Neuronal stem cell (in vitro differentiated cells): ENCODE measurements at regions not wholly inside any gene's neighbourhood (a gene's known extent, or its start where the extent isn't known, plus 50 kb on each side); places are given as distances from the start of the nearest gene placed in this dataset.

Experiments
- DNase-seq: peaks from one replicate; pipeline ENCODE4 v3.0.0-alpha.2; 2013; ENCODE audit warnings: low spot score
- H2AFZ ChIP-seq: one replicate; pipeline ENCODE4 v1.6.1; 2013; ENCODE audit warnings: mild to moderate bottlenecking, low read length, inconsistent platforms
- H2AK5ac ChIP-seq: 2 replicates; pipeline ENCODE4 v1.6.1; 2013; ENCODE audit warnings: low read depth, mild to moderate bottlenecking, inconsistent platforms, low read length, moderate library complexity, mixed read lengths
- H2BK120ac ChIP-seq: 2 replicates; pipeline ENCODE4 v1.6.1; 2013; ENCODE audit warnings: low read depth, mild to moderate bottlenecking, inconsistent platforms, low read length, moderate library complexity, mixed read lengths
- H2BK12ac ChIP-seq: one replicate; pipeline ENCODE4 v1.6.1; 2013; ENCODE audit warnings: low read length, inconsistent platforms
- H2BK15ac ChIP-seq: 2 replicates; pipeline ENCODE4 v1.6.1; 2013; ENCODE audit warnings: mild to moderate bottlenecking, low read length, inconsistent platforms, mixed read lengths
- H2BK5ac ChIP-seq: one replicate; pipeline ENCODE4 v1.6.1; 2013; ENCODE audit warnings: inconsistent platforms, mild to moderate bottlenecking, low read length, moderate library complexity
- H3K14ac ChIP-seq: one replicate; pipeline ENCODE4 v1.6.1; 2013; ENCODE audit warnings: low read length, inconsistent platforms
- H3K18ac ChIP-seq: 2 replicates; pipeline ENCODE4 v1.6.1; 2013; ENCODE audit warnings: low read length, inconsistent platforms
- H3K23ac ChIP-seq: 2 replicates; pipeline ENCODE4 v1.6.1; 2013; ENCODE audit warnings: low read depth, mild to moderate bottlenecking, mixed read lengths, low read length, inconsistent platforms; ENCODE audit not compliant: poor library complexity
- H3K27ac ChIP-seq: replicated peaks from 3 replicates; pipeline ENCODE4 v1.5.1; 2013; ENCODE audit warnings: low read length, inconsistent platforms
- H3K27me3 ChIP-seq, 3 experiments: 2 replicates each; pipeline ENCODE4 v1.6.1; 2013; ENCODE audit warnings: low read length in 3 of 3, mild to moderate bottlenecking in 2 of 3, inconsistent platforms in 1 of 3, low read depth in 1 of 3, mixed read lengths in 1 of 3, moderate library complexity in 1 of 3; ENCODE audit not compliant: control insufficient read depth in 3 of 3, insufficient read depth in 3 of 3
- H3K36me3 ChIP-seq, 2 donors: replicated peaks in 1 of 2; 2 replicates each; pipeline ENCODE4 v1.6.1; 2013; ENCODE audit warnings: low read length in 2 of 2; ENCODE audit not compliant: control insufficient read depth in 2 of 2, insufficient read depth in 2 of 2
- H3K4ac ChIP-seq: 2 replicates; pipeline ENCODE4 v1.6.1; 2013; ENCODE audit warnings: inconsistent platforms, mild to moderate bottlenecking, low read length, moderate library complexity
- H3K4me1 ChIP-seq, 2 donors: 1 replicate in 1 of 2; 2 replicates in 1 of 2; pipeline ENCODE4 v1.6.1; 2013; ENCODE audit warnings: low read length in 2 of 2, low read depth in 1 of 2; ENCODE audit not compliant: control insufficient read depth in 2 of 2, insufficient read depth in 1 of 2
- H3K4me2 ChIP-seq: one replicate; pipeline ENCODE4 v1.6.1; 2013; ENCODE audit warnings: mild to moderate bottlenecking, low read length, inconsistent platforms; ENCODE audit not compliant: insufficient read depth, poor library complexity, severe bottlenecking
- H3K4me3 ChIP-seq, 2 donors: 2 replicates each; pipeline ENCODE4 v1.5.1; 2013; ENCODE audit warnings: low read length in 2 of 2, mild to moderate bottlenecking in 2 of 2, inconsistent platforms in 1 of 2, moderate library complexity in 1 of 2
- H3K79me1 ChIP-seq: one replicate; pipeline ENCODE4 v1.6.1; 2013; ENCODE audit warnings: low read depth, mild to moderate bottlenecking, inconsistent platforms, low read length, moderate library complexity
- H3K9ac ChIP-seq: one replicate; pipeline ENCODE4 v1.6.1; 2013; ENCODE audit warnings: mild to moderate bottlenecking, low read depth, low read length, inconsistent platforms; ENCODE audit not compliant: poor library complexity
- H3K9me3 ChIP-seq, 2 donors: replicated peaks in 1 of 2; 2 replicates each; pipeline versions ENCODE3 to v1.6.1; 2013; ENCODE audit warnings: low read length in 2 of 2, mild to moderate bottlenecking in 2 of 2, inconsistent platforms in 1 of 2, low read depth in 1 of 2, mixed read lengths in 1 of 2, moderate library complexity in 1 of 2; ENCODE audit not compliant: control insufficient read depth in 2 of 2, insufficient read depth in 1 of 2
- H4K8ac ChIP-seq: one replicate; pipeline ENCODE4 v1.6.1; 2013; ENCODE audit warnings: low read depth, mild to moderate bottlenecking, inconsistent platforms, low read length, moderate library complexity
- H4K91ac ChIP-seq: one replicate; pipeline ENCODE4 v1.6.1; 2013; ENCODE audit warnings: low read length, low read depth, mild to moderate bottlenecking, inconsistent platforms; ENCODE audit not compliant: poor library complexity
- WGBS, 2 donors: extraction: QIAGEN DNeasy Blood & Tissue Kit; methylation state at CpG; one replicate each; pipeline ENCODE4 v1.1.7; 2013; ENCODE audit warnings: missing lambda C conversion rate in 2 of 2, mixed read lengths in 1 of 2; ENCODE audit not compliant: insufficient read length in 2 of 2, insufficient replicate concordance in 1 of 2; ENCODE audit errors: extremely low coverage in 2 of 2; 5-methylcytosine and 5-hydroxymethylcytosine counted together

GRCh38 chr15:31239409-31239808 is 87.2 kb upstream of the KLF13 start:
- WGBS, 2 donors: no CpG with 5 or more reads among the region's 4 CpGs
- Histone ChIP-seq H3K23ac (no peak overlapping the region), H3K27me3 (no peaks in the 10 kb centered on the region), H4K8ac (no peak overlapping the region), H2BK15ac (no peak overlapping the region), H3K4me1 (peaks cover 2 to 4% of the 10 kb centered on the region in 2 donors), H2AFZ (no peak overlapping the region), H3K18ac (no peak overlapping the region), H3K4me3 (no peak overlapping the region), H3K36me3 (no peaks in the 10 kb centered on the region), H4K91ac (no peak overlapping the region), H3K79me1 (peaks cover 2% of the 10 kb centered on the region), H2BK120ac (no peak overlapping the region), H3K4me2 (no peak overlapping the region), H3K27ac (no peak overlapping the region), H2BK12ac (no peak overlapping the region), H2BK5ac (no peak overlapping the region), H3K9ac (no peak overlapping the region), H3K14ac (no peak overlapping the region), H3K4ac (no peak overlapping the region), H2AK5ac (no peak overlapping the region), H3K9me3 (no peaks in the 10 kb centered on the region)
- no peak for DNase-seq

- H4K8ac ChIP-seq: no peak overlapping the region
- DNase-seq: no peak
- no peaks in the 10 kb centered on the region for H3K9me3 ChIP-seq
- no peak overlapping the region for H2AFZ ChIP-seq
- no peaks in the 10 kb centered on the region for H3K27me3 ChIP-seq
- no peak overlapping the region for H3K14ac ChIP-seq
- no peak overlapping the region for H3K9ac ChIP-seq
- no peak overlapping the region for H2BK15ac ChIP-seq
- no peak overlapping the region for H3K18ac ChIP-seq
- no peak overlapping the region for H3K23ac ChIP-seq
- WGBS, 2 donors: no CpG with 5 or more reads among the region's 8 CpGs
- H2BK5ac ChIP-seq: no peak overlapping the region
- no peak overlapping the region for H2BK12ac ChIP-seq
- H3K79me1 ChIP-seq: peaks cover 2% of the 10 kb centered on the region
- no peaks in the 10 kb centered on the region for H3K36me3 ChIP-seq
- no peak overlapping the region for H4K91ac ChIP-seq
- no peaks in the 10 kb centered on the region for H3K4me1 ChIP-seq
- H3K4me3 ChIP-seq: no peak overlapping the region
- H3K27ac ChIP-seq: no peak overlapping the region
- no peak overlapping the region for H2BK120ac ChIP-seq
- H2AK5ac ChIP-seq: no peak overlapping the region
- no peak overlapping the region for H3K4me2 ChIP-seq
- H3K4ac ChIP-seq: no peak overlapping the region
Measured at GRCh38 chr15:31241888-31242522, 84.6 kb upstream of the KLF13 start.

DNA sequence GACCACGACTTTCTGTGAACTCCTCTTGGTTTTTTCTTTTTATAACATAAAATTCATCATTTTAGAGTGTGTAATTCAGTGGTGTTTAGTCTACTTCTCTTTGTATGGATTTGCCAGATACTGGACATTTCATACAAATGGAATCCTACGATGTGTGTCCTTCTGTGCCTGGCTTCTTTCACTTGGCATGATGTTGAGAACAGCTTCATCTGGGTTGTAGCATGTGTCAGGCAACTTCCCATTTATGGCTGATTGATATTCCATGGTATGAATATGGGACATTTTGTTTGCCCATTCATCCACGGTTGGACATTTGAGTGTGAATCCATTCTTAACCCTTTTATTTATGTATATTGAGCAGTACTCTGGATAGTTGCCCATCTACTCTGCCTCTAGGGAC is 82.7 kb upstream of the KLF13 start:
- Histone ChIP-seq H3K14ac (no peak overlapping the region), H3K9me3 (no peaks in the 10 kb centered on the region), H3K9ac (no peak overlapping the region), H2BK120ac (no peak overlapping the region), H3K36me3 (no peaks in the 10 kb centered on the region), H2BK15ac (no peak overlapping the region), H4K91ac (no peak overlapping the region), H3K27me3 (no peaks in the 10 kb centered on the region), H3K18ac (no peak overlapping the region), H3K4me1 (no peaks in the 10 kb centered on the region), H3K23ac (no peak overlapping the region), H2BK5ac (no peak overlapping the region), H3K4me3 (no peak overlapping the region), H3K4me2 (no peak overlapping the region), H3K27ac (no peak overlapping the region), H4K8ac (no peak overlapping the region), H2AFZ (no peak overlapping the region), H3K4ac (no peak overlapping the region), H2AK5ac (no peak overlapping the region), H2BK12ac (no peak overlapping the region), H3K79me1 (peaks cover 2% of the 10 kb centered on the region)
- no CpG with 5 or more reads among the region's 3 CpGs for WGBS, 2 donors
- no peak for DNase-seq

DNA sequence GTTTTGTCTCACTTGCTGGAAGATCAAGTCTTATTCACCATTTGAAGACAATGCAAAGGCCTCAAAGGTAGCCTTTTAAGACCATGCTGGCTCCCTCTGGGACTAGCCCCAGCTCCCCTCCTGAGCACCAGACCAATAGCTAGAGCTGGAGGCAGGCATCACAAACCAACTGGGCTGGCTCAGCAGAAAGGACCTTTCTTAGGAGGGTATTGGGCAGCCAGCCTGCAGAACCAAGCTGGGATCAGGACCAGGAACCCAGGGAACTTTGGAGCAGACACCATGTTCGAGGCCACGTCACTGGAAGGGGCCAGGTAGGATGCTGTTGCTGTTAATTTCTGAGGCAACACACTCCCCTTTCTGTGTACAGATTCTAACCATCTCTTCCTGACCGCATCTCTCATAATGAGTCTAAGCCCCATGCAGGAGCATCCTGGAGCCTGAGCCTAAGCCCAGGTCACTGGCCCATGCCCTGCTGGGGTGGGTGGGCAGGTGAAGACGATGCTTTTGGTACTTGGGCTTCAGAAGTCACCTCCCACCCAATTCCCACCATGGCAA is 81.4 kb upstream of the KLF13 start:
- no peaks in the 10 kb centered on the region for H3K36me3 ChIP-seq
- H4K91ac ChIP-seq: no peak overlapping the region
- H3K4me3 ChIP-seq: no peak overlapping the region
- H3K4me1 ChIP-seq: no peaks in the 10 kb centered on the region
- no CpG with 5 or more reads among the region's 4 CpGs for WGBS, 2 donors
- no peak overlapping the region for H3K4me2 ChIP-seq
- H2BK15ac ChIP-seq: no peak overlapping the region
- H3K18ac ChIP-seq: peak overlapping the region; percentile 54
- H3K9ac ChIP-seq: no peak overlapping the region
- H2AK5ac ChIP-seq: no peak overlapping the region
- no peak overlapping the region for H2BK12ac ChIP-seq
- H2BK120ac ChIP-seq: no peak overlapping the region
- H2BK5ac ChIP-seq: no peak overlapping the region
- no peak overlapping the region for H3K14ac ChIP-seq
- H3K27me3 ChIP-seq: peaks cover 0 to 2% (median 0%) of the 10 kb centered on the region in 3 experiments
- H3K9me3 ChIP-seq: no peaks in the 10 kb centered on the region
- no peak for DNase-seq
- H3K4ac ChIP-seq: no peak overlapping the region
- peaks cover 2% of the 10 kb centered on the region for H3K79me1 ChIP-seq
- no peak overlapping the region for H4K8ac ChIP-seq
- H3K27ac ChIP-seq: no peak overlapping the region
- H3K23ac ChIP-seq: peak overlapping the region; percentile 17
- H2AFZ ChIP-seq: no peak overlapping the region
